GM18517 (cell line): ENCODE measurements at regions not wholly inside any gene's neighbourhood (a gene's known extent, or its start where the extent isn't known, plus 50 kb on each side); places are given as distances from the start of the nearest gene placed in this dataset.
"Not testable (repeated sequence)": the region's sequence is repeated elsewhere in the genome, so short reads cannot be mapped to it uniquely, and the experiment has no call there.

ENCODE experiments used
- ATAC-seq: cut with Tn5 transposase; IDR thresholded peaks from one replicate; pipeline ENCODE4 v1.9.1; 2021; ENCODE audit warnings: mild to moderate bottlenecking, moderate library complexity; ENCODE audit not compliant: unreplicated experiment

DNA sequence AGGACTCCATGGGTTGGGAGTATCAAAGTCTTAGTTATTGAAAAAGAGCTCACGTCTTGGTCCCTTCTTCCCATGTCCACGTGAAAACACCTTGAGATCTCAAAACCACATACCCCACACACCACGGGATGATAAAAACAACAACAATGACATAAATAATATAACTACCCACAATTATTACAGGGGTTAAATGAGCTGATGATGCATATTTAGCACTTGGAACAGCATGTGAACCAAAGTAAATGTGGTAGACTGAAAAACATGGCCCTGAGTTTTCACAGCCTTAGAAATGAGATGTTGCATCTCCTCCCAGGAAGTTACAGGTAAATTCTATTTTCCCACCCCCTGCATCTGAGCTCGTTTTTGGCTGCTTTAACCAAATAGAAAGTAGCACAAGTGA lies 208.9 kb downstream of the C16orf95 start:
- no peak for ATAC-seq

DNA sequence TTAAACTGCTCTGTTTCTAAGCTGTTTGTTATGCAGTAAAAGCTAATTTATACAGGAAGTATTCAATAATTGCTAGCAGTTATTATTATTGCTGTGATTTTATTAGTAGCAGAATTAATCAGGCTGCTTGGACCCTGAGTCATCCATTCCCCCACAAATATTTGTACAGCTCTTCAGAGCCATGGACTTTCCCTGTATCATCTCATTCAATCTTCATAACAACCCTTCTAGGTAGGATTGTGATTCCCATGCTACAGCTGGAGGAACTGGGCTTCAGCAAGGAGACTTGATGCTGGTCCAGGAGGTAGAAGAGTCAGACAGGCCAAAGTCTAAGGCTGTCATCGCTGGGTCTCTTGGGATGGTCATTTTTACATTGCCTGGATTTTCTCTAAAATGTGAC lies 208.3 kb downstream of the C16orf95 start:
- no peak for ATAC-seq

DNA sequence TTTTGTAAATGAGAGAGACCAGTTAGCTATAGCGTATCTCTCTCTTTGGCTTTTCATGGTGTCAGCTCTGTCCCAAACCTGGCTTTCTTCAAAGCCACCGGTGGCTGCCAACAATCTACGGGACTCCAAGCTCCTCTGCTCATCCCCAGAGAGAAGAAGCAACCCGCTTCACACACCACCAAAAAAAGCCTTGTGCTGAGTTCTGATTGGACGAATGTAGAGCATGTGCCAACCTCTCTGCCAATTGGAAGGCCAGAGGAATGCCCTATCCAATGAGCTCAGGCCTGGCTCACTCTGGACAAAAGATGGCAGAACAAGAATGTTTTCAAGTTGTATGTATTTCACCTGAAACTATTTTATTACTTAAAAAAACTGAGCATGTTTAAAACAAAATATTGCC lies 202.4 kb downstream of the C16orf95 start:
- no peak for ATAC-seq

GRCh38 chr16:87115646-87116045 lies 201.5 kb downstream of the C16orf95 start:
- ATAC-seq = no peak

DNA sequence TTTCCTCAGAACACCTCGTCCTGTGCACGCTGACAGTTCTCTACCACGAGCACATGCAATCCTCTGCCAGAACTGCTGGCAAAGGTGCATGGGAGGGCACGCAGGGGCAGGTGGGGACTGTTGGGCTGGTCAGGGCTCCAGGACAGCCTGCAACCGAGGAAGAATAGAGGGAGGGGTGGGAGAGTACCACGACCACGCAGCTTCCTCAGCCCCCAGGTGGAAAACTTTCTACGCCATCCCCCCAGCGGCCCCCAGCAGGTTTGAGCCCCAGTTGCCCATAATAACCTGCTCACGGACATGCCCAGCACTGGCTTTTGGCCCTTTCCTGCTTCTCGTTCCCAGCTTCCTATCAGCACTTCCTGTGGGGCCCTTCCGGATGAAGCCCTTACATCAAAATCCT lies 199.3 kb downstream of the C16orf95 start:
- ATAC-seq = no peak

GRCh38 chr16:87119168-87119567 lies 198.0 kb downstream of the C16orf95 start:
- no peak for ATAC-seq

GRCh38 chr16:87119748-87120147 lies 197.4 kb downstream of the C16orf95 start:
- ATAC-seq = no peak

- ATAC-seq = no peak
These were observed 195.4 kb downstream of the C16orf95 start for GRCh38 chr16:87121816-87122215.

DNA sequence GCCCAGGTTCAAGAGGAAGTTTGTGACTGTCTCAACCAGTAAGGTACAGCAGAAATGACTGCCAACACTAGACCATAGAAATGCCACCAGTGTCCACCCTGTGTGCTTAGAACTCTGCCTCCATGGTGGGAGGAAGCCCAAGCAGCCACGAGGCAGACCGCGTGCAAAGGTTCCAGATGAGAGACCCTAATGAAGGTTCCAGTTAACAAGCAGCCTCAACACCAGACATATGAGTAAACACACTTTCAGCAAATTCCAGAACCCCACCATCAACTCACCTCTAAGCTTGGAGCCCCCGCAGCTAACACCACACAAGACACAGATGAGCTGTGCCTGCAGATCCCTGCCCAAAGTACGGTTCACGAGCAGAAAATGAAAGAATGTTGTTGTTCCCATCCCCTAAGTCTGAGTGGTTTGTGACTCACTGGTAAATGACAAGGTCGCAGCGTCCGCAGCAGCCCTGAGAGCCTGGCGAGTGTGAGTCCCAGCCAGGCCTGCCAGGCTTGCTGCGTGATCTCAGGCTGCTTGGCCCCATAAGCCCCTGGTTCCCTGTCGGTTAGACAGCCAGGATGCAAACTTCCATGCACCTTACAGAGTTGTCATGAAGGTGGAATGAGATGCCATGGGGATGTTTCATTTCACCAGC lies 193.7 kb downstream of the C16orf95 start:
- ATAC-seq = no peak

DNA sequence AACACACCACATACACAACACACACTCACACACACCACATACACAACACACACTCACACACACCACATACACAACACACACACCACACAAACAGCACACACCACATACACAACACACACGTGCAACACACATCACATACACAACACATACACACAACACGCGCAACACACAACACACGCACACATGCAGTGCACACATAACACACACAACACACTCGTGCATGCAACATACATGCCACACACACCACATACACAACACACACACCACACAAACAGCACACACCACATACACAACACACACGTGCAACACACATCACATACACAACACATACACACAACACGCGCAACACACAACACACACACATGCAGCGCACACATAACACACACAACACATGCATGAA lies 192.8 kb downstream of the C16orf95 start:
- not testable (repeated sequence) for ATAC-seq

DNA sequence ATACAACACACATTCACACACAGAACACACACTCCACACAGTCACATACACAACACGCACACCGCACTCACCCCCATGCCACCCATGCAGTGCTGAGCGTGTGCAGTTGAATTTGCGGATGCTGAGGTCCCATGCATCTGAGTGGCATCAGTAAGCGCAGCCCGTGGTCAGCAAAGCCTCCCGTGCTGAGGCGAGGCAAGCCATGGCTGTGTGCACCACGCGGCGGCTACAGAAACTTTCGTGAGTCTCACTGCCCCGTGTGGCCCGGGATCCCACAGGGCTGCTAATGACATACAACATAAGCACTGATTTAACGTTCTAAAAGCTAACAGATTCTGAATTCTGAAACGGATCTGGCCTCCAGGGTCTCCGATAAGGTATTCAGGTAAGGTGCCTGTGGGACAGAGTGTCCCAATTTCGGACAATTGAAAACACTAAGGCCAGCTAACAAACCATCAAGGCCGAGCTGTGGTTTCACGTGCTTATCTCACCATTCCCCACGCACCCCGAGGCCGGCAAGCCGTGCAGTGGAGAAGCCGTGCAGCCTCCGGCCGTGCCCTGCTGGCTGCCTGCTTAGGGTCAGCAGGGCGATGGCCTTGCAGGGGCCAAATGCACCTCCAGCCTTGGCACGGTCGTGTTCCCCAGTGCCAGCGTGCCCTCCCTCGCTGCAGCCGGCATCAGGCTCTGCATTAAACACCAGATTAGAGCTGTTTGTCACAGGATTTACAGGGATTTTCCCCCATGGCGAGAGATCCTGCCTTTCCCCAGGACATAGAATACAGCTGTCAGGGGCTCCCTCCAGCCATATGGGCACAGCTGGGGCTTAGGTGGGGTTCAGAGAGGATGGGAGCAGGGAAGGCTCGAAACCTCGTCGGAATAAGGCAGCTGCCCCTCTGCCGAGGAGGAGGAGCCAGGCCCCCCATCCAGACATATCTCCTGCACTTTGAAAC lies 191.7 kb downstream of the C16orf95 start:
- ATAC-seq = no peak

DNA sequence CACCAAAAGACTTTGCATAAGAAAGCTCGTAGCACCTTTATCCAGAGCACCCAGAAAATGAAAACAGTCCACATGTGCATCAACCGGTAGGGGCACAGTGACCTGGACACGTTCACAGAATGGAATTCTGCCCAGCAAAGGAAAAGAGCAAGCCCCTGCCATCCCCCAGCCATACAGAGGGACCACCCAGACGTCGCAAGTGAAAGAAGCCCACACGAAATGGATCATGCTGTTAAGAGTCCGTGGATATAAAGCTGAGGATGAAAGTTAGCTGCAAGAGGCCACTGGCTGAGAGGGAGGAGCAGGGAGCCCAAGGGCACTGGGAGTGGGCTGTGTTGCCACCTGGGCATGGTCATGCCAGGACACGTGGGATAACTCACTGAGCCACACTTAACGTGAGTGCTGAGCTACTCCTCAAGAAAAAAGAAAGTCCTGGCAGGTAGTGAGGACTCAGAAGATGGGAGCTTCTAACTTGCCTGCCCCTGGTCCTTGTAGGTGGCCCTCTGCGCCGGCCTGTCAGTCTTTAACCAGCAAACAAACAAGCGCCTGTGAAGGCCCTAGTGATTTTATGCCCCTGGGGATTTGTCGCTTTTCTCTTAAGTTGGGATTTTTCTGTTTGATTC lies 190.7 kb downstream of the C16orf95 start:
- no peak for ATAC-seq

- ATAC-seq = no peak
These were observed 190.0 kb downstream of the C16orf95 start for GRCh38 chr16:87127061-87127765.

GRCh38 chr16:87127766-87128147 lies 189.4 kb downstream of the C16orf95 start:
- no peak for ATAC-seq

GRCh38 chr16:87129771-87130170 lies 187.4 kb downstream of the C16orf95 start:
- no peak for ATAC-seq

DNA sequence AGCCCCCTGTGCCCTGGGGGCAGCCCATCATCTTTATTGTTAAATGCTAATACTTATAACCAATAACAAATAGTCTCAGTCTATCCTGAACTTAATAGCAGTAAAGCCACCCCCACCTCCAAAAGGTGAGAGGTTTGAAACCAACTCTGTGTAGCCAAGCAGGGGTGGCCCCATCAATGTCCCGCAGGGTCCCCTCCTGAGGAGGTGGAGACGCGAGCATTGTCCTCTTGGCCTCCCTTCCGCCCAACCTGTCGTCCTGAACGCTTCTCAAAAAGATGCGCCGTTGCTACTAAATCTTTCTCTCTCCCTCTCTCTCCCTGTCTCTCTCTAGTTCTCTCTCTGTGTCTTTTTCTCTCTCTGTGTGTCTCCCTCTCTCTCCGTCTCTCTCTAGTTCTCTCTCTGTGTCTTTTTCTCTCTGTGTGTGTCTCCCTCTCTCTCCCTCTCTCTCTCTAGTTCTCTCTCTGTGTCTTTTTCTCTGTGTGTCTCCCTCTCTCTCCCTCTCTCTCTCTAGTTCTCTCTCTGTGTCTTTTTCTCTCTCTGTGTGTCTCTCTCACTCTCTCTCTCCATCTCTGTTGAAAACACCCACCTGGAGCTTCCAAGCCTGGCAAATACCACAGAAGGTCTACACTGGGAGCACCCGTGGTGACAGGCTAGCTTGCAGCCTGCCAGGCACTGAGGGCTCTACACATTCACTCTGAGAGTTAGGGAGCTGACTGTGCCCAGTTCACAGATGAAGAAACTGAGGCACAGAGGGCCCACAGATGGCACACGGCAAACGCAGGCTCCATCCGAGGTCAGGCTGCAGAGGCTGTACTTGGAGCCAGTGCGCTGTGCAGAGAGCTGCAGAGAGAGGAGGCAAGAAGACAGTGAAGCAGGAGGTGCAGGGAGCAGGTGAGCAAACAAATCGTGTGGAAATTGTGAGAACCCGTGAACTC lies 185.9 kb downstream of the C16orf95 start:
- ATAC-seq = no peak

GRCh38 chr16:87131996-87132345 lies 185.2 kb downstream of the C16orf95 start:
- no peak for ATAC-seq

DNA sequence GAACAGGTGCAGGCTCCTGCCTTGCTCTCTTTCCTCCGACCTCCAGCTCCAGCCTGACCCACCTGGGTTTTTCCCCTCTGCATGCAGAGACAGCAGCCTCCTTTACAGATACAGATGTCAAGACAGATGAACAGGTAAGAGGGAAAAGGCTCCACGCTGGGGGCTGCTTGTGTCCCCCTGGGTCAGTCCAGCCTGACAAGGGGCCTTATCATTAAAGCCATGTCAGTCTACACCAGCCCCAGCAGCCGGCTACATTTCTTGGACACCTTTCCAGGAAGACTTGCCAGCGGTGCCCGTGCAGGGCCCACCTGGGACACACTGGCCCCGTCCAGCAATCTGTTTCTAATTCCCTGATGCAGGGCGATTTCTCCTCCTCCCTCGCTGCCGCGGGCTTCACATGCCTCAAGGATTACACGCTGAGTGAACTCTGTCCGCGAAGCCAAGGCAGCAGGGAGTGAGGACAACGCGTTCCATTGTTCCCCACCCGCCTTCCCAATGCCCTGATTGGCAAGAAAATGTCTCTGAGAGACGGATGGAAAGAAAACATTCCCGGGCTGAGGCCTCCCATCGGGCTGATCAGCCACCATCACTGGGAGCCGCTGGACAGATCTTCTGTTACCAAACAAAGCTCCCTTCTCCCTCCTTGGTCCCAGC lies 184.7 kb downstream of the C16orf95 start:
- ATAC-seq = no peak

- ATAC-seq = no peak
These were observed 183.9 kb downstream of the C16orf95 start for GRCh38 chr16:87133112-87133850.
